HK-2 (cell line): ENCODE measurements at regions not wholly inside any gene's neighbourhood (a gene's known extent, or its start where the extent isn't known, plus 50 kb on each side); places are given as distances from the start of the nearest gene placed in this dataset.

Experiments used
- DNase-seq: peaks from one replicate; pipeline ENCODE4 v3.0.0-alpha.2; 2018; ENCODE audit not compliant: unreplicated experiment

DNA sequence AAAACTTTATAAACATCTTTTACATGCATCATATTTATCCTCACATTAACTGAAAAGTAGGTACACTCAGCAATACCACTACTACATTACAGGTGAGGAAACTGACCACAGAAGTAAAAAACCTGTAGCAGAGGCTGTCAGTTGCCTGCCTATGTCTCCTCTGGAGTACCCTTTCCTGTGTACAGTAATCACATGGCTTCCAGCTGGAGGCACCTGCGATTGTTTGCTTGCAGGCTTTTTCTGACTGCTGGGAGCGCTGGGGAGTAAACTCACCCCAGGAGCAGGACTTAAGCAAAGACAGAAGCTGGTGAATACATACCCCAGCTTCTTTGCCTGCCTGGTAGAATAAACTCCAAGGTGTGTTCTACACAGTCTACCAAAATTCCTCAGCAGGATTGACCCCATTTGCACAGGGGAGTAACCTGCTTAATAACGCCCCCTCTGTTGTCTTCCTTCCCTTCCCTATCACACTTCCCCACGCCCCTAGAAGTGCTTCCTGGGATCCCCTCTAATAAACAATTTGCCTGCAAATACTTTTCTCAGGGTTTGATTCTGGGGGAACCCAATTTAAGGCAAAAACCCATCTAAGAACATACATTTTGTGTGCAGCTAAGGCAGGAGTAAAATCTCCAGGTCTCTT, 138.9 kb downstream of the PTH2R start:
- DNase-seq, result no peak

DNA sequence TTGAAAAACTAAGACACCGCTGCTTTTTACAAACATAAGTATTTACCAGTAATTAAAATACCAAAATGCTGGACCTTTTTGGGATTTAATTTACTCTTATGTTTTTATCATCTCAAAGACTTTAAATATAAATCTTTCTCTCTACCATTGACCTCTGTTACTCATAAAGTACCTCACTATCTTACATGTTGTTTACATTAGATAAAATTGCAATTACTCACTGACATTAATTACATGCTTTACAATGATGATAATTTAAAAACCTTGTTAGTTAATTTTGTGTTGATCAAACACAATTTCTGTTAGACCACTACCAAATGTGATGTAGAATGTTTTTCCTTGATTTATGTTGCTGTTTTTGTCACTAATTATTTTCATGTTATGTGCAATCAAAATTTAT, 139.5 kb downstream of the PTH2R start:
- DNase-seq, result no peak

DNA sequence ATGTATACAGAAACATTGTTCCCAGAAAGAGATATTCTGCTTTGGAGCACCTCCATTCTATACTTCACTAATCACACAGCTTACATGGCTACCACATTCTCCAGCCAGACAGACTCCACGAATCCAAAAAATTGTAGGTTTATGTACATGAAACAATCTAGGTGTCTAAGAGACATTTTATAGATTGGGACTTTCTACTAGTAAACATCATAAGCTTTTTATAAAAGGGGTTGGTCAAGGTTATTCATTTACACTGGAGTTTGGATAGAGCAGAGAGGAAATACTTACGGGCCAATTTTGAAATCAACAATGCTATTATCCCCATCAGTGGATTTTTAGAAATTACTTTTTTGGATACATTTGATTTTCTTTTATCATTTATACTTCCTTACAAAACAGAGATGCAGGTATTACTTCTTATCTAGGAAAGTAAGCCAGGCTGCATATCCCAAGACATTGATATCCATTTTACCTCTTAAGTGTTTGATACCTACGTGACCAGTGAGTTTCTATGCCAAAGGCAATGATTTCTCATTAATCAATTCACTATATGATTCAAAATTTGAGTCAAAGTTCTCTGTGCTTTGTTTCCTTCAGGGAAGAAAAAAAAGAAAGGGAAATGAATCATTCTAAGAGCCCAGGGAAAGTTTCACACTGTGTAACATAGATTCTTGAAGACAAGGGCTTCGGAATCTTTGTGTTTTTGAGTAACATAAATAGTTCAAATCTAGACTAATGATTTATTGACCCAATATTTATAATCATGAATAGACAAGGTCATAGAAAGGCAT, 140.5 kb downstream of the PTH2R start:
- no peak for DNase-seq

DNA sequence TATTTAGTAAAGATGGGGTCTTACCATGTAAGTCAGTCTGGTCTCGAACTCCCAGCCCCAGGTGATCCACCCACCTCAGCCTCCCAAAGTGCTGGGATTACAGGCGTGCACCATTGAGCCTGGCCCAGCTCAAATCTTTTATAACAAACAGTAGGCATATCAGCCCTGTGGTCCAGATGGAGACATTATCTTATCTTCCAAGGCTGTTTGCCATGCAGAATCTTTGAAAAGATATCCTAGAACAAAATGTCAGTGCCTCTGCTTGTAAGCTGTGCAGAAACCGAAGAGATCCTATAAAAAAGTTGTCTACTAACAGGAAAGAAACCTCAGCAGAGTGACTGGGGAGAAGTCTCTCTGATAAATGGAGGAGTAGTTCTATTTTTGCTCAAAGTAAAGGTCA, 142.1 kb downstream of the PTH2R start:
- no peak for DNase-seq

DNA sequence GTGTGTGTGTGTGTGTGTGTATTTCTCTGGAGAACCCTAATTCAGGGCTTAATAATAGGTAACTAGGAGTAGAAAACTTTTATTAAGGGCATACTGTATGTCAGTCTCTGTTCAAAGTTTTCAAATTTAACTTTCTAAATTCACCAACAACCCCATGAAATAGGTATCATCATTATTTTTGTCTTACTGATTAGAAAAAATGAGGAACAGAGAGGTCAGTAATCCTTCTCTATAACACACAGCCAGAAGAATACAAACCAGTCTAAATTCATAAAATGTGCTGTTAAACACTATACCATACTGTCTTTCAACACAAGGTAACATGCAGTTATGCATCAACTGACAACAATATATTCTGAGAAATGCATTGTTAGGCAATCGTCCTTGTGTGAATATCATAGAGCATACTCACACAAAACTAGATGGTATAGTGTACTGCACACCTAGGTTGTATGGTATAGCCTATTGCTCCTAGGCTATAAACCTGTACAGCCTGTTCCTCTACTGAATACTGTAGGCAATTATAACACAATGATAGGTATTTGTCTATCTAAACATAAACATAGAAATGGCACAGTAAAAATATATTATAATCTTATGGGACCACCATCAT, 143.1 kb downstream of the PTH2R start:
- DNase-seq, result no peak

DNA sequence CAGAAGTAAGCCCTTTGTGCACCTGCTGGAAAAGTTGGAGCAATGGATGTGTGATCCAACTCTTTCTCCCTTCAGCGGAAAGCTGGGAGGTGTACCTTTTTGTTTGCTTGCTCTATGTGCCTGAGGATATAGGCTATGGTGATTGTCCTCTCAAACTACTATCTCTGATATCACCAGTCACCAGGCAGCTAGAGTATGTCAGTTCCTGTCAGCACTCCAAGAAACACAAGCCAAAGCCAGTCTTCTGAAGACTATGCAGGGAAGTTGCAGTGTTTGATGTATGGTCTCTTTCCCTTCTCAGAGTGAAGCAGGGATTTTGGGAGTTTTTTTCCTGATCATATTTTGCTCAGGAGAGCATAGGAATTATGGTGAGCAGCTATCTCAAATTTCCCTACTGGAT, 146.4 kb downstream of the PTH2R start:
- DNase-seq, result no peak

DNA sequence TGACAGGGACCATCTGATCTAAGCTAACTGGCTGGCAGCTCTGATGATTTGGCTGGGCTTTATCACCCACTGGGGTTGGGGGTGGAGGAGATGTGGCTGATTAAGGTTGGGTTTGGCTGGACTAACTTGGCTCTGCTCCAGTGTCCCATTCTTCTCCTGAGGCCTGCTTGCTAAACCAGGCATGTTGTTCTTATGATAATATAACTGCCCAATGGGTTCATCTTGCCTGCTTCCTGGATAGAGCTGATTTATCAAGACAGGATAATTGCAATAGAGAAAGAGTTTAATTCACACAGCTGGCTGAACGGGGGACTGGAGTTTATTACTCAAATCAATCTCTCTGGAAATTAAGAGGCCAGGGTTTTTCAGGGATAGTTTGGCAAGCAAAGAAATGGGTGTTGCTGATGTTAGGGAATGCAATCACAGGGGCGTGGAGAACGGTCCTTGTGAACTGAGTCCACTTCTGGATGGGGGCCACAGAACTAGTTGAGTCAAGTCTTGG, 150.4 kb downstream of the PTH2R start:
- no peak for DNase-seq

DNA sequence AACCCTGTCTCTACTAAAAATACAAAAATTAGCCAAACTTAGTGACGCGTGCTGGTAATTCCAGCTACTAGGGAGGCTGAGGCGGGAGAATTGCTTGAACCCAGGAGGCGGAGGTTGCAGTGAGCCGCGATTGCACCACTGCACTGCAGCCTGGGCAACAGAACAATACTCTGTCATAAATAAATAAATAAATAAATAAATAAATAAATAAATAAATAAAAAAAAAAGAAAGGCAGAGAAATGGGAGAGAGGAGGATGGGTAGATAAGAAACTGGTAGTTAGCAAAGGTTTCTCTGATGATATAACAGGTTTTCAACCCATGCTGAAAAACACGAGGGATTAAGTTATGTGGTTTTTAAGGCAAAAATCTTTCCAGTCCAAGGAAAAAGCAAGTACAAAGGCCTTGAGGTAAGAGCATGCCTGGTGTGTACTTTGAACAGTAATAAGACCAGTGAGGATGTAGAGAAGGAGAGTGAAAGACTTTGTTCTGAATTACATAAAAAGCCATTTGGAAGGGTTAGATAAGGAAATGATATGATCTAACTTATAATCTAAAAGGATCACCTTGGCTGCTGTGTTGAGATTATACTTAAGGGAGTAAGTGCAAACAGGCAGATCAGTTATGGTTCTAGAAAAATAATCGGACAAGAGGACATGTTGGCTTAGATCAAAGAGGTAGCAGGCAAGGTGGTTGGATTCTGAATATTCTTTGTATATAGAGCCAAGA, 159.3 kb downstream of the PTH2R start:
- no peak for DNase-seq

DNA sequence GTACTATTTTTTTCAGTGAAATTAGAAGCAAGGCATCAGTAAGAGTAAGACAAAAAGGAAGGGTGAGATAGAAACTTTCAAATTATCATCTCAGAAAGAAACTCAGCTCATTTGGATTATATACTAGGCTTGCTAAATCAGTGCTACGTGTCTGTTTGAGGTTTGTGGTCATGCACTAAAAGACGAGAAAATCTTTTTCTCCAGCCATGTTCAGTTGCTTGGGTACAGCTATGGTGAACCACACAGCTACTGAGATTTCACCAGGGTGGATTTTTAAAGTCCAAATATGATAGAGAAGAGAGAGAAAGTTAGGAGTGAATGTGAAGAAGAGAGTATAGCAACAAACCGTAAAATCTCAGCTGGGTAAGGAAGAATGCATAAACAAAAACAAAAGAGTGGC, 161.6 kb downstream of the PTH2R start:
- no peak for DNase-seq

DNA sequence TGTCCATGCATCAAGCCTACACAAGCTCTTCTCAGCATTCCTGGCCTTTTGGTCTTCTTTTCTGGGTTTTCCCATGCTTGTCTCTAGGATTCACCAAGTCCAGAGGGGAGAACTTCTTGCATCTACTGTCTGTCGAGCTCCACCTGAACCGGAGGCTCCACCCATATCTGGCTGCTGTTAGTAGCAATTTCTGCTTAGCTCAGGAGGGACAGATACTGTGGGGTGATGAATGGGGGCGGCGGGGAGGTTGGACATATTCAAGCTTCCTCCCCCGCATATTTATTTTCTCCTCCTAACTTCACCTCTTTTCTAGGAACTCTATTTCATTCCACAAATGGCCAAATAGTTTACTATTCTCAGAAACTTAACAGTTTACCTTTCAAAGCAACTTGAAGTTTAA, 163.5 kb downstream of the PTH2R start:
- no peak for DNase-seq

DNA sequence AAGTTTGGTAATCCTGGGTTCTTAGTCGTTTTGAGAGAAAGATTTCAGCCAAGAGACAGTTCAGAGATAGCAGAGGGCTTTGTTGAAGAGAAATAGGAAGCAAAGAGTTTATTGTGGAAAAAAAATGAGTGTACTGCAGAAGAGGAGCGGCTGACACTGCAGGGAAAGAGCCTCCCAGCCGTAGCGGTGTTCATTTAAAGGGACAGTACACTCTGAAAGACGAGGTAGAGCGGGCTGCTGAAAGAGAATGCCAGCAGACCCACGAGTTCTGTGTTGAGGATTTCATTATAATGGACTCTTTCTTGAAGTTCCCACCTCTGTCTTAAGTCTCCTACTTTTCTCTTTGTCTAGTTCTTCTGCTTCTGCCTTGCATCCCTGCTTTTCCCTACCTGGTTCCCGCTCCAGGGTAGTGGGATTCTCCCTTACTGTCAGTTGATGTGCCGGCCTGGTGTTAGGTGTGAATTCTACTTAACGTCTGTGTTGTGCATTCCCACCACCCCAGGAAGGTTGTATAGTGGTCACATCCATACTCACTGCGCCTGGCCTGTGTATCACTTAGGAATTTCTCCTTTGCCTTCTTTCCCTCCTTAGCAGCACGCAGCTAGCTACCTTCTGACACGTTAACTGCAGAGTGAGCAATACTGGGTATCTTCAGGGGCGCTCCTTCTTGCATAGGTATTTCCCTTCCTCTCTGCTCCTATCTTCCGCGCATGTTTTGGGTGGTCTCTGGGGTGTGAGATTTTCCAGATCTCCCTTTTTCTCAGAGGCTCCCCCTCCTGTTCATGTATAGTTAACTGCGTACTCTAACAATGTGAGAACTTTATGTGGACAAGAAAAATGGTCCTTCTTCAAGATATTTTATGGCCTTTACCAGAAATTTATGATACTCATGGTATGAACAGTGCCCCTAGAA, 164.5 kb downstream of the PTH2R start:
- no peak for DNase-seq

DNA sequence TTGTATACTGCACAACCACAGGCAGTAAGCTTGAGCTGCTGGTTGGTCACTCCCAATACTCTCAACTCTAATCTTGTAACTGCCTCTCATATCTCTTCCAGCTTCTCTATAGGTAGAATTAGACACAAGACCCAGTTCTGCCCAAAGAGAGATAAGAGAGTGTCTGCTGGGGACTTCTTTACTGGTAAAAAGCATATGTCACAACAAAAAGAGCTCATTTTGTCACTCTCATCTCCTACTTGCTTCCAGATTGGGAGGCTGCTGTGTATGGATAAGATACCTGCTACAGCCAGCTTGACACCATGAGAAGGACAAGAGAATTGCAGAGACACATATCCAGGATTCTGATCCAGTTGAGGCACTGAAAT, 165.2 kb downstream of the PTH2R start:
- DNase-seq, result no peak

DNA sequence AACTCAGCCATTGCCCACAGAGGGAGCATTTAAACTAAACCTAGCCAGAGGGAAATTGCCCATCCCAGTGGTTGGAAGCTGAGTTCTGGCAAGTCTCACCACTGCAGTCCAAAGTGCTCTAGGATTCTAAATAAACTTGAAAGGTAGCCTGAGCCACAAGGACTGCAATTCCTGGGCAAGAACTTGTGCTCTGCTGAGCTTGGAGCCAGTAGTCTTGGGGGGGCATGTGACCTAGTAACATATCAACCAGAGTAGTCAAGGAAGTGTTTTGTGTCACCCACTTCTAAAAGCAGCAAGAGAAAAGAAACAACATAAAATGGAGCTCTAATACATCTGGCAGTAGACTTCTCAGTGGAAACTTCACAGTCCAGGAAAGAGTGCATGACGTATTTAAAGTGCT, 167.0 kb downstream of the PTH2R start:
- DNase-seq, result no peak

DNA sequence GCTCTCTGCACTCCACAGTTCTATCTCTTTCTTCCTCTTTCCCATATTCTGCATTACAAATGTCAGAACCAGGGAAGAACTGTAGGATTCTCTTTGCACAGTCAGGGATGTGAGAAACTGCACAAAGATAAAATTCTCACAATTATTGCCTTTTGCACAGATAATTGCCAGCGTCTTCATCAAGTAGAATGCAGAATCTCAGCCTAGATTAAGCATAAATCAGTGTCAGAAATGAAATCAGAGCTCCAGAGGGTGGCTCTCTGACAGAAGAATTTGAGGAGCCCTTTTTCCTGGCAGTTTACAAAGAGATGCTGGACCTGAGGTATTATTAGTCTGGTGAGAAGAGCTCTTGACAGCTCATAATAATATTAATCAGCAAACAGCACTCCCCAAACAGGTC, 173.1 kb downstream of the PTH2R start:
- DNase-seq, result no peak

DNA sequence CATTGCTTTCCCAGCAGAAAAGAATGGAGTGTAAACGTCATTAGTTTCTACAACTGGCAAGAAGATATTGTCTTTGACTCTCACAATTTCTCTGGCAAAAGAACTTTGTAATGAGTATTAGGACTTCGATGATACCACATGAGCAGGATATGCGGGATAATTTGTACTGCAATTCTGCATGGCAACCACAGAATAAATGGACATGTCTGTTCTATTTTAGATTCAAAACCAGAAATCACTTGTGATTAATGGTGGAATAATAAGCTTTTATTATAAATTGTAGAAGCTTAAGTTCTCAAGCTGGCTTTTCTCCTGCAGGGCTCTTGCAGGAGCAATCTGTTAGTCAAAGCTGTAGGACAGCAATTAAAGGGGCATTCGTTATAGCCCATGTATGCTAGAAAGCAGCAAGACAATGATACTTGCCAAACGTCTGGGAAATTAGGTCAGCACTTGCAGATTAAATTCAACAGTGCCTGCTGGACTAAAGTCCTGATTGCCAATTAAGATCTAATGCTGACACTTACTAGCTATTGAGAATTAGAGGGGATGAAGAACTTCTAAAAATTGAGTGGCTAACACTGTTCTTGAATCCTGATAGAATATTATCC, 177.9 kb downstream of the PTH2R start:
- DNase-seq, result no peak

DNA sequence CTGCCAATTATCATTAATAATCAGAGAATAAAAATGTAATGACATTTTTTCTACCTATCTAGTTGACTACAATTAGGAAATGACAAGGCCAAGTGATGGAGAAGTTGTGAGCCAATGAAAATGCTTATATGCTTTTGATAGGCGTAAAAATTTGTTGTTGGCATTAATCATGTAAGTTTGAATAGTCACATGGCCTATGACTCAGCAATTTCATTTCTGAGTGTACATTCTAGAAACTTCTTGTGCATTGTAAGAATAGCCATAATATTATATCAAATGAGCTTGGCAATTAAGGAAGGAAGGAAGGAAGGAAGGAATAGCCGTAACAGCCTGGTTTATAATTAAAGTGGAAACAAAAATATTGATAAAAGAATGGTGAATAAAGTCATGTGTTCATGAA, 179.9 kb downstream of the PTH2R start:
- DNase-seq, result no peak

DNA sequence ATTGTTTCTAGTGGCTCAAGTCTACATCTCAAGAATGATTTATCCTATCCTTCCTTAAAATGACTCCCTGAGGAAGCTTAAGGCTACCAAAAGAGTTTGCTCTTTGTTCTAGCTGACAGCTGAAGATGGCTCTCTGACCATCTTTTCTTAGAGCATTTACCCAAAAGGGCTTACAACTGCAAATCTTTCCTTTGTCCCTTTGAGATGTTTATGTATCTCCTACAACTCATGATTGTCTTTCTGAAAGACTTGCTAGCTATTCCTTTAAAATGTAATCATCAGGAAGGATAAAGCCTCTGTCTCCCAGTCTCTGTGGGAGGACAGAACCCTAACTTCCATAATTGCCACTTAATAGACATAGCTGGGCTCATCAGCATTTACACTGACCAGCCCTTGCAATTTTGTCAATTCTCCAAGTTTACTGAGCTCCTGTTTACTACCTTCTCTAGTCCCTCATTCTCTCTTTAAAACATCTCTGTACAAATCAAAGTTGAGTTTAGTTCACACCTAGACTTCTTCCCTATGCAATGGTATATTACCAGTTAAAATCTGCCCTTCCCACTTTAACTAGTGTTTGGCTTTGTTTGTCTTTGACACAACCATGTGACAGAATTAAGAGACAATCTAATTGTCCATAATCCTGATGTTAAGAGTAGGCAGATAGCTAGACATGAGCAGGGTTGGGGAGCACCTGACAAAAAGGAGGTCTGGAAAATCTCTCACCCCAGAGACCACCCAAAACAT, 188.2 kb downstream of the PTH2R start:
- DNase-seq, result no peak

DNA sequence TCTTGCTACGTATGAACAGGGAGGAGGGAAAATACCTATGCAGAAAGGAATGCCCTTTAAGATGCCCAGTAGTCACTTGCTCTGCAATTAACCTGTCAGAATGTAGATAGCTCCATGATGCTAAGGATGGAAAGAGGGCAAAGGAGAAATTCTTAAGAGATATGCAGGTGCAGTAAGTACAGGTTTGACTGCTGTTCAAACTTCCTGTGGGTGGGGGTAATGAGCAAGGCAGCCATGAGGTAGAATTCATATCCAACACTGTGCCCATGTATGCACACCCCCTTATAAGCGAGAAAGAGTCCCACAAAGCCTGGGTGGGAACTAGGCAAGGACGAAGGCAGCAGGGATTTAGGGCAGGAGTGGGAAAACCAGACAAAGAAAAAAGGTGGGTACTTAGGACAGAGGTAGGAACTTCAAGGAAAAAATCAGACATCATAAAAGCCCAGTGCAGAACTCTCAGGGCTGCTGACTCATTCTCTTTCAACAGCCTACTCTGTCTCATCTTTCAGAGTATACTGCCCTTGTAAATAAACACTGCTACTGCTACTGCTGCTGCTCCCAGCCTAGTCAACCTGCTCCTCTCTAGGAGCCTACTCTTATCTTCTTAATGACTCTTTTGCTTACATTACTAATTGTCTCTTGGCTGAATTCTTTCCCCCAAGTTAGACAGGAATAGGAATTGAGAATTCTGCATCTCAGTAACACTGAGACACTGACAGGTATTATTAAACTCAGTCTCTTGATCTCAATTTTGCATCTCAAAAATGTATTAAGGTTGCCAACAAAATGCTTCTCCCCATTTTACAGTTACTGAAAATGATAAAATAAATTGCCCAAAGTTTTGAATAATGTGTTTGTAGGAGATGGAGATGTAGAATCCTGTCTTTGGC, 189.0 kb downstream of the PTH2R start:
- no peak for DNase-seq

DNA sequence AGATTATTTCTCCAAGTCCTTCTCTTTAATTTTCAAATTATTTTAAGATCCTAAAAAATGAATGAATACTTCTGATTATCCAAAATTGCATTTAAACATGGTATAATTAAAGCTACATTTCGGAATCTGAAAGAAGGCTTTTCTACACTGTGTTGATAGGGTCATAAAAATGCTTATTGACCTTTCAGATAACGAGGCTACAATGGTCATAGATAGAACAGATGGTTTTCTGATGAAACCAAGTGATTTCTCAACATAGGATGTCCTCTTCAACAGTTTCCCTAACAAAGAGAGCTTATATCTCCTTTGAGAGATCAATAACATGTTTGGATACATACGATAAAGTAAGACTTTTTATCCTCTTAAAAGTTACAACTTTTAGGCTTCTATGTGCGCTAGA, 201.1 kb downstream of the PTH2R start:
- no peak for DNase-seq
